B cell (primary cell): ENCODE measurements at regions not wholly inside any gene's neighbourhood (a gene's known extent, or its start where the extent isn't known, plus 50 kb on each side); places are given as distances from the start of the nearest gene placed in this dataset.

Experiments used
- ATAC-seq: fragments of 200-7000 bp; cut with Tn5 transposase; one replicate; pipeline ENCODE4 v1.10.0; 2021; ENCODE audit warnings: low read depth, mild to moderate bottlenecking, moderate number of reproducible peaks, moderate library complexity
- CTCF ChIA-PET: fragments of 350-600 bp; sonication (Branson Sonifier 250); formaldehyde crosslinking; loops from one replicate; lab custom pipeline; 2021; ENCODE audit warnings: antibody characterized with exemption, inconsistent platforms; lab: Charles Lee
- POLR2A ChIA-PET: fragments of 350-600 bp; sonication (Branson Sonifier 250); formaldehyde crosslinking; loops from one replicate; lab custom pipeline; 2021; ENCODE audit warnings: antibody characterized with exemption; lab: Charles Lee
- DNase-seq: peaks from one replicate; pipeline ENCODE4 v3.0.0; 2013
- H2AFZ ChIP-seq: 2 replicates; pipeline ENCODE4 v1.6.1; 2012; ENCODE audit warnings: mild to moderate bottlenecking, low read depth, low read length; ENCODE audit not compliant: insufficient read depth, poor library complexity, severe bottlenecking
- H3K27ac ChIP-seq, 2 donors: 1 replicate in 1 of 2; 2 replicates in 1 of 2; pipeline ENCODE4 v1.5.1; 2012 to 2013; ENCODE audit warnings: low read length in 2 of 2, mild to moderate bottlenecking in 2 of 2, moderate library complexity in 1 of 2
- H3K27me3 ChIP-seq, 4 experiments: fragments of 200-600 bp in 1 of 4; sonication (generic) in 1 of 4; replicated peaks in 1 of 4; 1 replicate in 2 of 4; 2 replicates in 2 of 4; pipeline versions ENCODE4 v1.6.1 to v1.7.0; 2013 to 2016; ENCODE audit warnings: low read length in 3 of 4, mild to moderate bottlenecking in 2 of 4, mixed read lengths in 1 of 4, moderate library complexity in 1 of 4; ENCODE audit not compliant: insufficient read depth in 4 of 4, control insufficient read depth in 3 of 4; ENCODE audit errors: control extremely low read depth in 1 of 4
- H3K36me3 ChIP-seq, 2 experiments: replicated peaks in 1 of 2; 1 replicate in 1 of 2; 2 replicates in 1 of 2; pipeline versions ENCODE4 v1.6.1 to v1.7.1; 2013; ENCODE audit warnings: low read length in 1 of 2; ENCODE audit not compliant: insufficient read depth in 2 of 2, control insufficient read depth in 1 of 2; ENCODE audit errors: control extremely low read depth in 1 of 2, extremely low read depth in 1 of 2
- H3K4me1 ChIP-seq, 2 donors: fragments of 200-600 bp in 1 of 2; sonication (generic) in 1 of 2; 1 replicate in 1 of 2; 2 replicates in 1 of 2; pipeline versions ENCODE4 v1.5.1 to v1.6.1; 2013 to 2017; ENCODE audit warnings: low read length in 2 of 2; ENCODE audit not compliant: control insufficient read depth in 2 of 2, insufficient read depth in 2 of 2
- H3K4me2 ChIP-seq: replicated peaks from 2 replicates; pipeline ENCODE3; 2012; ENCODE audit warnings: mild to moderate bottlenecking, low read depth, low read length; ENCODE audit not compliant: poor library complexity, severe bottlenecking
- H3K4me3 ChIP-seq, 5 experiments: fragments of 200-600 bp in 1 of 5; sonication (generic) in 1 of 5; 1 replicate in 3 of 5; 2 replicates in 2 of 5; pipeline versions ENCODE4 v1.5.1 to v1.7.0; 2011 to 2016; ENCODE audit warnings: low read length in 4 of 5, mild to moderate bottlenecking in 4 of 5, low read depth in 2 of 5, control low read depth in 1 of 5, moderate library complexity in 1 of 5; ENCODE audit not compliant: insufficient read depth in 1 of 5; ENCODE audit errors: control extremely low read depth in 1 of 5, extremely low read depth in 1 of 5
- H3K79me2 ChIP-seq: fragments of 200-600 bp; sonication (generic); one replicate; pipeline ENCODE4 v1.6.0; 2016; ENCODE audit warnings: low read length; ENCODE audit not compliant: control insufficient read depth, insufficient read depth
- H3K9ac ChIP-seq: fragments of 200-600 bp; sonication (generic); 2 replicates; pipeline ENCODE4 v1.6.1; 2017; ENCODE audit warnings: mild to moderate bottlenecking, low read length, moderate library complexity
- H3K9me3 ChIP-seq, 3 donors: one replicate each; pipeline versions ENCODE4 v1.6.1 to v1.7.1; 2013; ENCODE audit warnings: low read length in 2 of 3; ENCODE audit not compliant: control insufficient read depth in 2 of 3, insufficient read depth in 1 of 3; ENCODE audit errors: control extremely low read depth in 1 of 3
- H4K20me1 ChIP-seq: 2 replicates; pipeline ENCODE4 v1.6.0; 2012; ENCODE audit warnings: mild to moderate bottlenecking, low read length; ENCODE audit not compliant: insufficient read depth, control insufficient read depth, poor library complexity, severe bottlenecking
- H3K27ac Mint-ChIP-seq: one replicate; pipeline ENCODE4 v1.8.0; 2021; ENCODE audit warnings: mixed read lengths
- H3K27me3 Mint-ChIP-seq: one replicate; pipeline ENCODE4 v1.8.0; 2021; ENCODE audit warnings: mixed read lengths
- H3K4me1 Mint-ChIP-seq: one replicate; pipeline ENCODE4 v1.8.0; 2021; ENCODE audit warnings: mixed read lengths
- H3K4me3 Mint-ChIP-seq: one replicate; pipeline ENCODE4 v1.8.0; 2021; ENCODE audit warnings: mixed read lengths
- H3K9me3 Mint-ChIP-seq: one replicate; pipeline ENCODE4 v1.8.0; 2022; ENCODE audit warnings: mixed read lengths; ENCODE audit not compliant: insufficient read depth
- CTCF ChIP-seq: fragments of 200-600 bp; IDR thresholded peaks from one replicate; pipeline ENCODE4 v1.8.0; 2022; ENCODE audit warnings: antibody characterized with exemption, mild to moderate bottlenecking
- EZH2 ChIP-seq: IDR thresholded peaks from 2 replicates; pipeline ENCODE4 v1.6.1; 2012; ENCODE audit warnings: borderline replicate concordance, low read depth, mild to moderate bottlenecking, moderate library complexity, low read length; ENCODE audit not compliant: insufficient read depth, poor library complexity, severe bottlenecking
- WGBS: methylation state at CpG from one replicate; pipeline ENCODE4 v1.1.5; 2013; ENCODE audit warnings: missing lambda C conversion rate; ENCODE audit not compliant: insufficient coverage; 5-methylcytosine and 5-hydroxymethylcytosine counted together
- intact Hi-C: fragments of 100-400 bp; cut with micrococcal nuclease; formaldehyde crosslinking; loops from one replicate; pipeline ENCODE4 v1.10.0; 2022

- H3K27me3 Mint-ChIP-seq, result no peaks in the 10 kb centered on the region
- Histone ChIP-seq H3K79me2 (no peaks in the 10 kb centered on the region), H4K20me1 (no peaks in the 10 kb centered on the region), H3K27ac (no peak overlapping the region), H3K9me3 (no peaks in the 10 kb centered on the region), H3K27me3 (no peaks in the 10 kb centered on the region), H2AFZ (no peak overlapping the region), H3K4me2 (no peak overlapping the region), H3K4me1 (no peaks in the 10 kb centered on the region), H3K36me3 (no peaks in the 10 kb centered on the region), H3K9ac (no peak overlapping the region), H3K4me3 (no peak overlapping the region)
- H3K4me1 Mint-ChIP-seq, result peaks cover 5% of the 10 kb centered on the region
- intact Hi-C loops, result no loop called here
- no peak for ATAC-seq
- ChIA-PET POLR2A (no interaction called here), CTCF (no interaction called here)
- H3K9me3 Mint-ChIP-seq, result no peaks in the 10 kb centered on the region
- WGBS, result no CpG with 5 or more reads among the region's 2 CpGs
- TF ChIP-seq EZH2 (no peak), CTCF (no peak)
- DNase-seq, result no peak
- no peak overlapping the region for H3K27ac Mint-ChIP-seq
- H3K4me3 Mint-ChIP-seq, result no peak overlapping the region
These were observed 295.1 kb downstream of the ZNF674 start for GRCh38 chrX:46250151-46250550.

- POLR2A ChIA-PET, result no interaction called here
- no peaks in the 10 kb centered on the region for H3K36me3 ChIP-seq
- H3K4me3 ChIP-seq, result no peak overlapping the region
- H4K20me1 ChIP-seq, result no peaks in the 10 kb centered on the region
- intact Hi-C loops, result no loop called here
- H3K27ac Mint-ChIP-seq, result no peak overlapping the region
- no peaks in the 10 kb centered on the region for H3K27me3 Mint-ChIP-seq
- no peak overlapping the region for H2AFZ ChIP-seq
- no peak for DNase-seq
- no peak overlapping the region for H3K9ac ChIP-seq
- no peak overlapping the region for H3K27ac ChIP-seq
- H3K79me2 ChIP-seq, result no peaks in the 10 kb centered on the region
- CTCF ChIA-PET, result no interaction called here
- H3K4me1 Mint-ChIP-seq, result no peaks in the 10 kb centered on the region
- no peaks in the 10 kb centered on the region for H3K4me1 ChIP-seq
- no peak for ATAC-seq
- TF ChIP-seq EZH2 (no peak), CTCF (no peak)
- H3K4me2 ChIP-seq, result no peak overlapping the region
- H3K27me3 ChIP-seq, result no peaks in the 10 kb centered on the region
- H3K9me3 Mint-ChIP-seq, result no peaks in the 10 kb centered on the region
- no peak overlapping the region for H3K4me3 Mint-ChIP-seq
- no peaks in the 10 kb centered on the region for H3K9me3 ChIP-seq
- WGBS, result 94% methylated on average over 2 of the region's 4 CpGs
These were observed 297.8 kb downstream of the ZNF674 start for GRCh38 chrX:46247456-46247855.
